Cardiac muscle cell (in vitro differentiated cells and primary cell): ENCODE measurements at regions not wholly inside any gene's neighbourhood (a gene's known extent, or its start where the extent isn't known, plus 50 kb on each side); places are given as distances from the start of the nearest gene placed in this dataset.
A peak's percentile ranks its signal among the peaks of the same experiment; 100 is the strongest.

ENCODE experiments used
- DNase-seq, 2 donors: peaks; one replicate each; pipeline versions ENCODE4 v3.0.0 to v3.0.0-alpha.2; 2010 to 2017; ENCODE audit warnings: low read depth in 1 of 2, low spot score in 1 of 2
- H3K27ac ChIP-seq: fragments of 200-600 bp; sonication (generic); 2 replicates; pipeline ENCODE4 v1.5.1; 2016
- H3K27me3 ChIP-seq: fragments of 200-600 bp; sonication (generic); 2 replicates; pipeline ENCODE4 v1.6.0; 2016; ENCODE audit warnings: control low read depth
- H3K36me3 ChIP-seq: fragments of 200-600 bp; sonication (generic); 2 replicates; pipeline ENCODE4 v1.5.1; 2016; ENCODE audit warnings: control low read depth
- H3K4me1 ChIP-seq: fragments of 200-600 bp; sonication (generic); 2 replicates; pipeline ENCODE4 v1.8.1; 2017; ENCODE audit warnings: low read depth, mild to moderate bottlenecking, mixed run types
- H3K4me3 ChIP-seq: fragments of 200-600 bp; sonication (generic); 2 replicates; pipeline ENCODE4 v1.5.1; 2016; ENCODE audit warnings: mild to moderate bottlenecking
- H3K9me3 ChIP-seq: fragments of 200-600 bp; sonication (generic); 2 replicates; pipeline ENCODE4 v1.5.1; 2017; ENCODE audit warnings: low read depth, mild to moderate bottlenecking, control low read depth
- CTCF ChIP-seq: IDR thresholded peaks from 2 replicates; pipeline ENCODE4 v1.5.1; 2012; ENCODE audit warnings: low read depth, mild to moderate bottlenecking, low read length

GRCh38 chr9:82466616-82467260 is 478.2 kb downstream of the SPATA31D1 start:
- DNase-seq, result peak; percentile 21 to 65
- Histone ChIP-seq H3K4me3 (no peak overlapping the region), H3K4me1 (no peaks in the 10 kb centered on the region), H3K27me3 (peaks cover 25% of the 10 kb centered on the region), H3K9me3 (no peaks in the 10 kb centered on the region), H3K27ac (no peak overlapping the region), H3K36me3 (no peaks in the 10 kb centered on the region)
- peak; percentile 29 for TF ChIP-seq CTCF

- Histone ChIP-seq H3K9me3 (no peaks in the 10 kb centered on the region), H3K4me3 (no peak overlapping the region), H3K36me3 (no peaks in the 10 kb centered on the region), H3K27me3 (peaks cover 25% of the 10 kb centered on the region), H3K27ac (no peak overlapping the region), H3K4me1 (no peaks in the 10 kb centered on the region)
- TF ChIP-seq CTCF, result no peak
- no peak for DNase-seq
Observed at GRCh38 chr9:82467436-82467835, 478.9 kb downstream of the SPATA31D1 start.

GRCh38 chr9:82474235-82474634 is 485.7 kb downstream of the SPATA31D1 start:
- Histone ChIP-seq H3K4me3 (no peak overlapping the region), H3K36me3 (no peaks in the 10 kb centered on the region), H3K4me1 (no peaks in the 10 kb centered on the region), H3K27me3 (peaks cover 7% of the 10 kb centered on the region), H3K9me3 (no peaks in the 10 kb centered on the region), H3K27ac (no peak overlapping the region)
- no peak for TF ChIP-seq CTCF
- no peak for DNase-seq

GRCh38 chr9:82475584-82476301 is 487.2 kb downstream of the SPATA31D1 start:
- H3K4me1 ChIP-seq, result no peaks in the 10 kb centered on the region
- H3K4me3 ChIP-seq, result no peak overlapping the region
- DNase-seq, result no peak
- TF ChIP-seq CTCF, result no peak
- H3K27ac ChIP-seq, result no peak overlapping the region
- peaks cover 5% of the 10 kb centered on the region for H3K27me3 ChIP-seq
- no peaks in the 10 kb centered on the region for H3K36me3 ChIP-seq
- no peaks in the 10 kb centered on the region for H3K9me3 ChIP-seq

- no peak for TF ChIP-seq CTCF
- H3K4me3 ChIP-seq, result no peak overlapping the region
- H3K36me3 ChIP-seq, result no peaks in the 10 kb centered on the region
Observed at GRCh38 chr9:82480921-82481320, 492.3 kb downstream of the SPATA31D1 start.

More at GRCh38 chr9:82480921-82481320, 492.3 kb downstream of the SPATA31D1 start:
- H3K27me3 ChIP-seq, result peaks cover 47% of the 10 kb centered on the region
- no peaks in the 10 kb centered on the region for H3K4me1 ChIP-seq
- no peak overlapping the region for H3K27ac ChIP-seq
- no peak for DNase-seq
- H3K9me3 ChIP-seq, result no peaks in the 10 kb centered on the region
